ENCODE measurements at regions not wholly inside any gene's neighbourhood (a gene's known extent, or its start where the extent isn't known, plus 50 kb on each side); places are given as distances from the start of the nearest gene placed in this dataset.

- TF ChIP-seq CTCF (IDR thresholded peaks at IDR 0.05; ENCODE audit: low read length) (no peak), EZH2 (IDR thresholded peaks at IDR 0.05; ENCODE audit: borderline replicate concordance, low read length) (no peak)
Observed at GRCh38 chr12:131387281-131388163, 323.4 kb upstream of the SFSWAP start.

Data from OCI-LY1 (cell line).